IMR-90 (cell line): ENCODE measurements at regions not wholly inside any gene's neighbourhood (a gene's known extent, or its start where the extent isn't known, plus 50 kb on each side); places are given as distances from the start of the nearest gene placed in this dataset.

ENCODE experiments used
- ATAC-seq: fragments of 200-7000 bp; cut with Tn5 transposase; 2 replicates; pipeline ENCODE4 v1.9.1; 2020; ENCODE audit warnings: low read depth, mild to moderate bottlenecking, moderate library complexity
- BruUV-seq: library from RNA; stranded (reverse); fragments of 400-500 nt; replicated peaks from 2 replicates; lab custom pipeline; 2021; lab: Mats Ljungman, UMichigan
- CTCF ChIA-PET: fragments of 300-600 bp; formaldehyde crosslinking; extraction: SDS; loops from one replicate; lab custom pipeline; 2021; ENCODE audit warnings: antibody characterized with exemption; lab: Yijun Ruan, JAX
- POLR2A ChIA-PET: fragments of 300-600 bp; sonication (Branson Sonifier 250); formaldehyde crosslinking; loops from one replicate; lab custom pipeline; 2022; ENCODE audit warnings: antibody characterized with exemption; ENCODE audit not compliant: unreplicated experiment; lab: Charles Lee
- DNase-seq: peaks from one replicate; pipeline ENCODE4 v3.0.0; 2013
- H2AFZ ChIP-seq: replicated peaks from 2 replicates; pipeline ENCODE3; 2013; ENCODE audit warnings: low read length, mild to moderate bottlenecking; ENCODE audit not compliant: poor library complexity
- H2AK5ac ChIP-seq: 2 replicates; pipeline ENCODE4 v1.6.1; 2013; ENCODE audit warnings: low read depth, low read length, inconsistent platforms
- H2AK9ac ChIP-seq: replicated peaks from 2 replicates; pipeline ENCODE3; 2013; ENCODE audit warnings: mild to moderate bottlenecking, low read depth, low read length, moderate library complexity; ENCODE audit not compliant: poor library complexity
- H2BK120ac ChIP-seq: 2 replicates; pipeline ENCODE4 v1.6.1; 2013; ENCODE audit warnings: low read depth, low read length, inconsistent platforms
- H2BK15ac ChIP-seq: 3 replicates; pipeline ENCODE4 v1.6.1; 2013; ENCODE audit warnings: low read depth, low read length, inconsistent platforms
- H2BK20ac ChIP-seq: 2 replicates; pipeline ENCODE4 v1.6.1; 2013; ENCODE audit warnings: low read depth, mild to moderate bottlenecking, inconsistent platforms, low read length, moderate library complexity
- H2BK5ac ChIP-seq: 2 replicates; pipeline ENCODE4 v1.6.1; 2013; ENCODE audit warnings: mild to moderate bottlenecking, low read depth, low read length, inconsistent platforms; ENCODE audit not compliant: poor library complexity, severe bottlenecking
- H3K14ac ChIP-seq: replicated peaks from 2 replicates; pipeline ENCODE4 v1.6.1; 2013; ENCODE audit warnings: low read depth, low read length, inconsistent platforms
- H3K18ac ChIP-seq: 2 replicates; pipeline ENCODE4 v1.6.1; 2013; ENCODE audit warnings: low read depth, low read length, control low read depth
- H3K23ac ChIP-seq: 2 replicates; pipeline ENCODE4 v1.6.1; 2013; ENCODE audit warnings: low read depth, low read length, inconsistent platforms
- H3K27ac ChIP-seq: 2 replicates; pipeline ENCODE4 v1.5.1; 2013; ENCODE audit warnings: mild to moderate bottlenecking, control low read depth, low read length; ENCODE audit not compliant: insufficient read depth
- H3K27me3 ChIP-seq: 2 replicates; pipeline ENCODE4 v1.6.1; 2013; ENCODE audit warnings: low read length; ENCODE audit not compliant: control insufficient read depth, insufficient read depth
- H3K36me3 ChIP-seq: 2 replicates; pipeline ENCODE4 v1.6.1; 2013; ENCODE audit warnings: low read length, mixed read lengths; ENCODE audit not compliant: control insufficient read depth, insufficient read depth
- H3K4ac ChIP-seq: 2 replicates; pipeline ENCODE4 v1.6.1; 2013; ENCODE audit warnings: low read depth, low read length, inconsistent platforms
- H3K4me1 ChIP-seq: 2 replicates; pipeline ENCODE4 v1.6.1; 2013; ENCODE audit warnings: low read length, mixed read lengths; ENCODE audit not compliant: control insufficient read depth, insufficient read depth
- H3K4me2 ChIP-seq: 2 replicates; pipeline ENCODE4 v1.6.1; 2013; ENCODE audit warnings: low read depth, mild to moderate bottlenecking, control low read depth, low read length, moderate library complexity
- H3K4me3 ChIP-seq: 2 replicates; pipeline ENCODE4 v1.5.1; 2013; ENCODE audit warnings: low read depth, mild to moderate bottlenecking, control low read depth, low read length, moderate library complexity; ENCODE audit not compliant: insufficient read depth
- H3K56ac ChIP-seq: 2 replicates; pipeline ENCODE4 v1.6.1; 2013; ENCODE audit warnings: low read length, inconsistent platforms; ENCODE audit not compliant: insufficient read depth; ENCODE audit errors: extremely low read depth
- H3K79me1 ChIP-seq, 2 experiments: 2 replicates each; pipeline ENCODE4 v1.6.1; 2013; ENCODE audit warnings: low read length in 2 of 2, inconsistent platforms in 1 of 2, low read depth in 1 of 2
- H3K9ac ChIP-seq: 2 replicates; pipeline ENCODE4 v1.6.1; 2013; ENCODE audit warnings: low read depth, low read length, control low read depth
- H3K9me1 ChIP-seq: 2 replicates; pipeline ENCODE4 v1.6.1; 2013; ENCODE audit warnings: low read length, inconsistent platforms; ENCODE audit not compliant: insufficient read depth
- H3K9me3 ChIP-seq: 2 replicates; pipeline ENCODE4 v1.6.1; 2013; ENCODE audit warnings: low read length; ENCODE audit not compliant: control insufficient read depth, insufficient read depth
- H4K20me1 ChIP-seq: 2 replicates; pipeline ENCODE4 v1.6.1; 2013; ENCODE audit warnings: low read length, inconsistent platforms; ENCODE audit not compliant: insufficient read depth
- H4K5ac ChIP-seq: 2 replicates; pipeline ENCODE4 v1.6.1; 2013; ENCODE audit warnings: mild to moderate bottlenecking, low read depth, low read length, control low read depth
- H4K8ac ChIP-seq, 2 experiments: 2 replicates each; pipeline ENCODE4 v1.6.1; 2013; ENCODE audit warnings: low read depth in 2 of 2, low read length in 2 of 2, control low read depth in 1 of 2, inconsistent platforms in 1 of 2
- H4K91ac ChIP-seq: 2 replicates; pipeline ENCODE4 v1.6.1; 2013; ENCODE audit warnings: low read depth, low read length, inconsistent platforms; ENCODE audit not compliant: insufficient read depth
- CEBPB ChIP-seq: IDR thresholded peaks from 2 replicates; pipeline ENCODE4 v1.6.1; 2012; ENCODE audit warnings: low read depth, low read length, improper control_type of control experiment
- CHD1 ChIP-seq: IDR thresholded peaks from 2 replicates; pipeline ENCODE4 v1.6.1; 2012; ENCODE audit warnings: low read depth, low read length, improper control_type of control experiment
- FOS ChIP-seq: fragments of 150-350 bp; IDR thresholded peaks from 2 replicates; pipeline ENCODE4 v1.6.1; 2016; ENCODE audit warnings: low read depth, low read length
- MAFK ChIP-seq: IDR thresholded peaks from 2 replicates; pipeline ENCODE4 v1.6.1; 2012; ENCODE audit warnings: low read depth, low read length, improper control_type of control experiment
- MAZ ChIP-seq: IDR thresholded peaks from 2 replicates; pipeline ENCODE4 v1.6.1; 2012; ENCODE audit warnings: low read depth, mild to moderate bottlenecking, low read length, improper control_type of control experiment, moderate library complexity, borderline replicate concordance
- MXI1 ChIP-seq: IDR thresholded peaks from 2 replicates; pipeline ENCODE4 v1.6.1; 2012; ENCODE audit warnings: low read depth, mild to moderate bottlenecking, low read length, moderate library complexity, borderline replicate concordance
- NFE2L2 ChIP-seq: fragments of 150-350 bp; IDR thresholded peaks from 2 replicates; pipeline ENCODE4 v1.6.1; 2016; ENCODE audit warnings: low read depth, mild to moderate bottlenecking, low read length
- POLR2A ChIP-seq: IDR thresholded peaks from 2 replicates; pipeline ENCODE4 v1.6.1; 2012; ENCODE audit warnings: mild to moderate bottlenecking, low read depth, low read length
- RAD21 ChIP-seq: IDR thresholded peaks from 2 replicates; pipeline ENCODE4 v1.6.1; 2012; ENCODE audit warnings: low read length, improper control_type of control experiment
- RCOR1 ChIP-seq: IDR thresholded peaks from 2 replicates; pipeline ENCODE4 v1.6.1; 2012; ENCODE audit warnings: mild to moderate bottlenecking, low read length, improper control_type of control experiment; ENCODE audit not compliant: insufficient replicate concordance
- RFX5 ChIP-seq: IDR thresholded peaks from 2 replicates; pipeline ENCODE4 v1.8.0; 2012; ENCODE audit warnings: low read depth, mild to moderate bottlenecking, low read length, moderate library complexity
- SMC3 ChIP-seq: fragments of 150-350 bp; IDR thresholded peaks from 2 replicates; pipeline ENCODE4 v1.6.1; 2016; ENCODE audit warnings: low read depth, mild to moderate bottlenecking, antibody characterized with exemption, low read length, moderate library complexity
- USF2 ChIP-seq: fragments of 150-350 bp; IDR thresholded peaks from 2 replicates; pipeline ENCODE4 v1.6.1; 2017; ENCODE audit warnings: mild to moderate bottlenecking, antibody characterized with exemption, low read length, low read depth
- WGBS, 2 experiments: methylation state at CpG; one replicate each; pipeline versions ENCODE4 v1.1.5 to v1.1.7; 2013; ENCODE audit warnings: missing lambda C conversion rate in 2 of 2; ENCODE audit not compliant: insufficient read length in 1 of 2; ENCODE audit errors: extremely low coverage in 2 of 2; 5-methylcytosine and 5-hydroxymethylcytosine counted together
- dilution Hi-C: fragments of 300-500 bp; cut with HindIII; formaldehyde crosslinking; loops from one replicate; pipeline ENCODE4 v1.14.3; 2018; ENCODE audit warnings: low sequenced_read_pairs; ENCODE audit not compliant: unreplicated experiment
- in situ Hi-C: fragments of 300-500 bp; cut with MboI; formaldehyde crosslinking; loops from 3 replicates; pipeline ENCODE4 v1.14.3; 2019; ENCODE audit warnings: low sequenced_read_pairs, inconsistent platforms, mixed read lengths
- intact Hi-C: fragments of 100-400 bp; cut with micrococcal nuclease; formaldehyde crosslinking; loops from 2 replicates; pipeline ENCODE4 v1.10.0; 2022
- TF ChIP-seq, protein P1 (sequence below): conservative IDR thresholded peaks from 2 replicates; pipeline ENCODE4 v1.5.1; 2012; ENCODE audit warnings: mild to moderate bottlenecking, low read depth, low read length, improper control_type of control experiment
- TF ChIP-seq, protein P2 (sequence below): fragments of 150-350 bp; IDR thresholded peaks from 2 replicates; pipeline ENCODE4 v1.6.1; 2016; ENCODE audit warnings: low read depth, mild to moderate bottlenecking, low read length, moderate library complexity, borderline replicate concordance

DNA sequence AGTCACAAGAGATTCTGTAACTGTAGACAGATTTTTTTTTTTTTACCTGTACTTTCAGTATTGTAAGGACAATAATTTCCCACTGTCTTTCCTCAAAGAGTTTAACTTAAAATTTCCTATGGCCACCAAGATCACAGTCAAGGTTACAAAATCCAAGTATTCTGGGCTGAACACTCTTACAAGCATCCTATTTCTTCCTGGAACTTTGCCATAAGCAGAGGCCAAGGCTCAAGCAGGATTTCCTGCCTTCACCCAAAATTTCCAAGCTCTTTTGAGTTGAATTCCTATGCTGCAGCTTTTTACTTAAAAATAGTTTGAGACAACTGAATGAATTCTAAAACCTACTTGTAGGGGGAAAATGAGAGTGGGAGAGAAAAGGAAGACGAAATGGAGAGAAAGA, 299.4 kb downstream of the ZNF516 start:
- Histone ChIP-seq H4K5ac (no peak overlapping the region), H3K27me3 (no peaks in the 10 kb centered on the region), H2BK20ac (no peak overlapping the region), H2BK15ac (no peak overlapping the region), H2AK5ac (no peak overlapping the region), H2AFZ (no peak overlapping the region), H3K14ac (no peak overlapping the region), H3K4me3 (no peak overlapping the region), H4K91ac (no peak overlapping the region), H2BK5ac (no peak overlapping the region), H4K8ac (no peak overlapping the region), H2AK9ac (no peak overlapping the region), H2BK120ac (no peak overlapping the region), H3K9ac (no peak overlapping the region), H3K4ac (no peak overlapping the region), H4K20me1 (no peaks in the 10 kb centered on the region), H3K4me1 (no peaks in the 10 kb centered on the region), H3K56ac (no peak overlapping the region), H3K9me3 (no peaks in the 10 kb centered on the region), H3K79me1 (no peaks in the 10 kb centered on the region), H3K36me3 (no peaks in the 10 kb centered on the region), H3K23ac (no peak overlapping the region), H3K4me2 (no peak overlapping the region), H3K27ac (no peak overlapping the region), H3K9me1 (no peaks in the 10 kb centered on the region), H3K18ac (no peak overlapping the region)
- TF ChIP-seq RAD21 (no peak), NFE2L2 (no peak), MAFK (no peak), POLR2A (no peak), CEBPB (no peak), USF2 (no peak), CHD1 (no peak), RCOR1 (no peak), MAZ (no peak), MXI1 (no peak), FOS (no peak), RFX5 (no peak), SMC3 (no peak)
- TF ChIP-seq, protein P1, sequence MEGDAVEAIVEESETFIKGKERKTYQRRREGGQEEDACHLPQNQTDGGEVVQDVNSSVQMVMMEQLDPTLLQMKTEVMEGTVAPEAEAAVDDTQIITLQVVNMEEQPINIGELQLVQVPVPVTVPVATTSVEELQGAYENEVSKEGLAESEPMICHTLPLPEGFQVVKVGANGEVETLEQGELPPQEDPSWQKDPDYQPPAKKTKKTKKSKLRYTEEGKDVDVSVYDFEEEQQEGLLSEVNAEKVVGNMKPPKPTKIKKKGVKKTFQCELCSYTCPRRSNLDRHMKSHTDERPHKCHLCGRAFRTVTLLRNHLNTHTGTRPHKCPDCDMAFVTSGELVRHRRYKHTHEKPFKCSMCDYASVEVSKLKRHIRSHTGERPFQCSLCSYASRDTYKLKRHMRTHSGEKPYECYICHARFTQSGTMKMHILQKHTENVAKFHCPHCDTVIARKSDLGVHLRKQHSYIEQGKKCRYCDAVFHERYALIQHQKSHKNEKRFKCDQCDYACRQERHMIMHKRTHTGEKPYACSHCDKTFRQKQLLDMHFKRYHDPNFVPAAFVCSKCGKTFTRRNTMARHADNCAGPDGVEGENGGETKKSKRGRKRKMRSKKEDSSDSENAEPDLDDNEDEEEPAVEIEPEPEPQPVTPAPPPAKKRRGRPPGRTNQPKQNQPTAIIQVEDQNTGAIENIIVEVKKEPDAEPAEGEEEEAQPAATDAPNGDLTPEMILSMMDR = no peak
- TF ChIP-seq, protein P2, sequence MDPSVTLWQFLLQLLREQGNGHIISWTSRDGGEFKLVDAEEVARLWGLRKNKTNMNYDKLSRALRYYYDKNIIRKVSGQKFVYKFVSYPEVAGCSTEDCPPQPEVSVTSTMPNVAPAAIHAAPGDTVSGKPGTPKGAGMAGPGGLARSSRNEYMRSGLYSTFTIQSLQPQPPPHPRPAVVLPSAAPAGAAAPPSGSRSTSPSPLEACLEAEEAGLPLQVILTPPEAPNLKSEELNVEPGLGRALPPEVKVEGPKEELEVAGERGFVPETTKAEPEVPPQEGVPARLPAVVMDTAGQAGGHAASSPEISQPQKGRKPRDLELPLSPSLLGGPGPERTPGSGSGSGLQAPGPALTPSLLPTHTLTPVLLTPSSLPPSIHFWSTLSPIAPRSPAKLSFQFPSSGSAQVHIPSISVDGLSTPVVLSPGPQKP = no peak
- no peak for DNase-seq
- in situ Hi-C loops = no loop called here
- ChIA-PET POLR2A (no interaction called here), CTCF (no interaction called here)
- ATAC-seq = no peak
- dilution Hi-C loops = no loop called here
- intact Hi-C loops = no loop called here
- BruUV-seq = no TSS peak
- WGBS, 2 experiments = no CpG with 5 or more reads among the region's 1 CpG
